ENCODE measurements at regions not wholly inside any gene's neighbourhood (a gene's known extent, or its start where the extent isn't known, plus 50 kb on each side); places are given as distances from the start of the nearest gene placed in this dataset.
A peak's percentile ranks its signal among the peaks of the same experiment; 100 is the strongest.
"Not testable (repeated sequence)": the region's sequence is repeated elsewhere in the genome, so short reads cannot be mapped to it uniquely, and the experiment has no call there.

- in situ Hi-C loops (cut with MboI; ENCODE audit: low sequenced_read_pairs) = no loop called here
These were observed 188.7 kb downstream of the RTP5 start for GRCh38 chr2:242058116-242058680.

GRCh38 chr2:242059566-242059965, 190.0 kb downstream of the RTP5 start:
- no peak for DNase-seq (ENCODE audit: low spot score in 2 of 2)
- Histone ChIP-seq H3K4me1 (peaks cover 21% of the 10 kb centered on the region), H3K27me3 (ENCODE audit: low read depth) (no peaks in the 10 kb centered on the region), H3K9me3 (peaks cover 14% of the 10 kb centered on the region), H3K36me3 (replicated peaks) (peaks cover 3% of the 10 kb centered on the region; the same call in 1 of the 2 replicates), H3K4me3 (no peak overlapping the region)
- in situ Hi-C loops (cut with MboI; ENCODE audit: low sequenced_read_pairs) = no loop called here

More at GRCh38 chr2:242058116-242058680, 188.7 kb downstream of the RTP5 start:
- no peak for DNase-seq (ENCODE audit: low spot score in 2 of 2)
- Histone ChIP-seq H3K36me3 (replicated peaks) (no peaks in the 10 kb centered on the region), H3K27me3 (ENCODE audit: low read depth) (no peaks in the 10 kb centered on the region), H3K4me1 (peaks cover 7% of the 10 kb centered on the region), H3K4me3 (no peak overlapping the region), H3K9me3 (peaks cover 14% of the 10 kb centered on the region)

GRCh38 chr2:242060212-242060835, 190.8 kb downstream of the RTP5 start:
- Histone ChIP-seq H3K27me3 (ENCODE audit: low read depth) (no peaks in the 10 kb centered on the region), H3K36me3 (replicated peaks) (peaks cover 3% of the 10 kb centered on the region; the same call in 1 of the 2 replicates), H3K9me3 (peaks cover 14% of the 10 kb centered on the region), H3K4me1 (peaks cover 28% of the 10 kb centered on the region), H3K4me3 (no peak overlapping the region)
- DNase-seq (ENCODE audit: low spot score in 2 of 2) = no peak
- in situ Hi-C loops (cut with MboI; ENCODE audit: low sequenced_read_pairs) = no loop called here

GRCh38 chr2:242061930-242062329, 192.4 kb downstream of the RTP5 start:
- in situ Hi-C loops (cut with MboI; ENCODE audit: low sequenced_read_pairs); H3K36me3 ChIP-seq (replicated peaks); H3K27me3 ChIP-seq (ENCODE audit: low read depth); H3K4me3 ChIP-seq: not testable (repeated sequence)
- peak in 1 of 2 experiments; percentile 35 for DNase-seq (ENCODE audit: low spot score in 2 of 2)
- peaks cover 29% of the 10 kb centered on the region for H3K4me1 ChIP-seq
- peaks cover 14% of the 10 kb centered on the region for H3K9me3 ChIP-seq

GRCh38 chr2:242063436-242063835, 193.9 kb downstream of the RTP5 start:
- in situ Hi-C loops (cut with MboI; ENCODE audit: low sequenced_read_pairs) = no loop called here
- no peak overlapping the region for H3K4me3 ChIP-seq

GRCh38 chr2:242063850-242064249, 194.3 kb downstream of the RTP5 start:
- DNase-seq (ENCODE audit: low spot score in 2 of 2) = peak in 1 of 2 experiments; percentile 85
- no peak overlapping the region for H3K4me3 ChIP-seq
- peaks cover 30% of the 10 kb centered on the region for H3K4me1 ChIP-seq
- H3K36me3 ChIP-seq (replicated peaks) = peaks cover 3% of the 10 kb centered on the region; the same call in 1 of the 2 replicates
- H3K9me3 ChIP-seq = peaks cover 14% of the 10 kb centered on the region
- in situ Hi-C loops (cut with MboI; ENCODE audit: low sequenced_read_pairs) = no loop called here
- H3K27me3 ChIP-seq (ENCODE audit: low read depth) = no peaks in the 10 kb centered on the region

More at GRCh38 chr2:242063436-242063835, 193.9 kb downstream of the RTP5 start:
- peaks cover 14% of the 10 kb centered on the region for H3K9me3 ChIP-seq
- peak in 1 of 2 experiments; percentile 93 for DNase-seq (ENCODE audit: low spot score in 2 of 2)
- H3K36me3 ChIP-seq (replicated peaks) = peaks cover 3% of the 10 kb centered on the region; the same call in 1 of the 2 replicates
- H3K4me1 ChIP-seq = peaks cover 29% of the 10 kb centered on the region
- no peaks in the 10 kb centered on the region for H3K27me3 ChIP-seq (ENCODE audit: low read depth)

- H3K9me3 ChIP-seq = peaks cover 10% of the 10 kb centered on the region
- no peaks in the 10 kb centered on the region for H3K27me3 ChIP-seq (ENCODE audit: low read depth)
- H3K4me1 ChIP-seq = peaks cover 36% of the 10 kb centered on the region
- in situ Hi-C loops (cut with MboI; ENCODE audit: low sequenced_read_pairs) = no loop called here
- H3K36me3 ChIP-seq (replicated peaks) = peaks cover 3% of the 10 kb centered on the region; the same call in 1 of the 2 replicates
- no peak overlapping the region for H3K4me3 ChIP-seq
- DNase-seq (ENCODE audit: low spot score in 2 of 2) = peak in 1 of 2 experiments; percentile 51
These were observed 195.1 kb downstream of the RTP5 start for GRCh38 chr2:242064364-242065250.

GRCh38 chr2:242065426-242065825, 195.9 kb downstream of the RTP5 start:
- no peak for DNase-seq (ENCODE audit: low spot score in 2 of 2)
- no peaks in the 10 kb centered on the region for H3K27me3 ChIP-seq (ENCODE audit: low read depth)
- H3K9me3 ChIP-seq = peaks cover 7% of the 10 kb centered on the region; the same call in 1 of the 2 replicates
- H3K4me1 ChIP-seq = peaks cover 40% of the 10 kb centered on the region
- in situ Hi-C loops (cut with MboI; ENCODE audit: low sequenced_read_pairs) = no loop called here
- H3K4me3 ChIP-seq = no peak overlapping the region
- peaks cover 3% of the 10 kb centered on the region; the same call in 1 of the 2 replicates for H3K36me3 ChIP-seq (replicated peaks)

GRCh38 chr2:242069018-242069417, 199.5 kb downstream of the RTP5 start:
- in situ Hi-C loops (cut with MboI; ENCODE audit: low sequenced_read_pairs) = no loop called here
- no peak for DNase-seq (ENCODE audit: low spot score in 2 of 2)
- H3K4me3 ChIP-seq = no peak overlapping the region

GRCh38 chr2:242069938-242070395, 200.4 kb downstream of the RTP5 start:
- peak; percentile 45 to 79 for DNase-seq (ENCODE audit: low spot score in 2 of 2)
- H3K4me3 ChIP-seq; H3K9me3 ChIP-seq; H3K36me3 ChIP-seq (replicated peaks); H3K27me3 ChIP-seq (ENCODE audit: low read depth); in situ Hi-C loops (cut with MboI; ENCODE audit: low sequenced_read_pairs): not testable (repeated sequence)
- H3K4me1 ChIP-seq = peaks cover 18% of the 10 kb centered on the region

More at GRCh38 chr2:242069018-242069417, 199.5 kb downstream of the RTP5 start:
- Histone ChIP-seq H3K4me1 (peaks cover 28% of the 10 kb centered on the region), H3K9me3 (no peaks in the 10 kb centered on the region), H3K36me3 (replicated peaks) (peaks cover 3% of the 10 kb centered on the region; the same call in 1 of the 2 replicates), H3K27me3 (ENCODE audit: low read depth) (no peaks in the 10 kb centered on the region)

- DNase-seq (ENCODE audit: low spot score in 2 of 2); H3K4me3 ChIP-seq; in situ Hi-C loops (cut with MboI; ENCODE audit: low sequenced_read_pairs); H3K9me3 ChIP-seq; H3K36me3 ChIP-seq (replicated peaks); H3K27me3 ChIP-seq (ENCODE audit: low read depth): not testable (repeated sequence)
- peaks cover 14% of the 10 kb centered on the region for H3K4me1 ChIP-seq
These were observed 201.2 kb downstream of the RTP5 start for GRCh38 chr2:242070726-242071125.

- H3K27me3 ChIP-seq (ENCODE audit: low read depth); H3K36me3 ChIP-seq (replicated peaks); H3K9me3 ChIP-seq; H3K4me3 ChIP-seq; in situ Hi-C loops (cut with MboI; ENCODE audit: low sequenced_read_pairs); DNase-seq (ENCODE audit: low spot score in 2 of 2): not testable (repeated sequence)
- peaks cover 14% of the 10 kb centered on the region for H3K4me1 ChIP-seq
These were observed 201.8 kb downstream of the RTP5 start for GRCh38 chr2:242071377-242071776.

GRCh38 chr2:242071936-242072335, 202.4 kb downstream of the RTP5 start:
- H3K36me3 ChIP-seq (replicated peaks); H3K4me3 ChIP-seq; H3K27me3 ChIP-seq (ENCODE audit: low read depth); H3K9me3 ChIP-seq; DNase-seq (ENCODE audit: low spot score in 2 of 2); in situ Hi-C loops (cut with MboI; ENCODE audit: low sequenced_read_pairs): not testable (repeated sequence)
- peaks cover 14% of the 10 kb centered on the region for H3K4me1 ChIP-seq

Data from HAP-1 (cell line).